Fibroblast of the aortic adventitia (primary cell): ENCODE measurements at regions not wholly inside any gene's neighbourhood (a gene's known extent, or its start where the extent isn't known, plus 50 kb on each side); places are given as distances from the start of the nearest gene placed in this dataset.

Experiments used
- DNase-seq: peaks from one replicate; pipeline ENCODE4 v3.0.0-alpha.2; 2010; ENCODE audit warnings: low read depth
- H3K4me3 ChIP-seq: 2 replicates; pipeline ENCODE4 v1.5.1; 2011; ENCODE audit warnings: low read depth, mild to moderate bottlenecking, control low read depth, low read length, moderate library complexity
- TF ChIP-seq, protein P1 (sequence below): IDR thresholded peaks from 2 replicates; pipeline ENCODE4 v1.5.1; 2011; ENCODE audit warnings: mild to moderate bottlenecking, low read length, control low read depth, inconsistent platforms; ENCODE audit not compliant: insufficient read depth

DNA sequence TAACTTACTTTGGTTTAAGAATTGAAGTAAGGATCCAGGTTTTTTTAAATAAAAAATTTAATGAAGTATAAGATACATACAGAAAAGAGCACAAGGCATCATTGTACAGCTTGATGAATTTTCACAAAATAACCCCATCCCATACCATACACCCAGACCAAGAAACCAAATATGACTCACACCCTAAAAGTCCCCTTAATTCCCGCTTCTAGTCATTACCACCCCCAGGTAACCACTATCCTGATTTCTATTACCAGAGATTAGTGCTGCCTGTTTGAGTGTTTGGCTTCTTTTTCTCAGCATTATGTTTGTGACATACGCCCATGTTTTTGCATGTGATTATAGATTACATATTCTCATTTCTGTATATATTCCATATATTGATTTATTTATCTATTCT is 98.5 kb upstream of the HIVEP3 start:
- H3K4me3 ChIP-seq: no peak overlapping the region
- TF ChIP-seq, protein P1, sequence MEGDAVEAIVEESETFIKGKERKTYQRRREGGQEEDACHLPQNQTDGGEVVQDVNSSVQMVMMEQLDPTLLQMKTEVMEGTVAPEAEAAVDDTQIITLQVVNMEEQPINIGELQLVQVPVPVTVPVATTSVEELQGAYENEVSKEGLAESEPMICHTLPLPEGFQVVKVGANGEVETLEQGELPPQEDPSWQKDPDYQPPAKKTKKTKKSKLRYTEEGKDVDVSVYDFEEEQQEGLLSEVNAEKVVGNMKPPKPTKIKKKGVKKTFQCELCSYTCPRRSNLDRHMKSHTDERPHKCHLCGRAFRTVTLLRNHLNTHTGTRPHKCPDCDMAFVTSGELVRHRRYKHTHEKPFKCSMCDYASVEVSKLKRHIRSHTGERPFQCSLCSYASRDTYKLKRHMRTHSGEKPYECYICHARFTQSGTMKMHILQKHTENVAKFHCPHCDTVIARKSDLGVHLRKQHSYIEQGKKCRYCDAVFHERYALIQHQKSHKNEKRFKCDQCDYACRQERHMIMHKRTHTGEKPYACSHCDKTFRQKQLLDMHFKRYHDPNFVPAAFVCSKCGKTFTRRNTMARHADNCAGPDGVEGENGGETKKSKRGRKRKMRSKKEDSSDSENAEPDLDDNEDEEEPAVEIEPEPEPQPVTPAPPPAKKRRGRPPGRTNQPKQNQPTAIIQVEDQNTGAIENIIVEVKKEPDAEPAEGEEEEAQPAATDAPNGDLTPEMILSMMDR: no peak
- DNase-seq: no peak

- DNase-seq: no peak
- TF ChIP-seq, protein P1: no peak
Measured at GRCh38 chr1:42014823-42015222, 96.1 kb upstream of the HIVEP3 start.

DNA sequence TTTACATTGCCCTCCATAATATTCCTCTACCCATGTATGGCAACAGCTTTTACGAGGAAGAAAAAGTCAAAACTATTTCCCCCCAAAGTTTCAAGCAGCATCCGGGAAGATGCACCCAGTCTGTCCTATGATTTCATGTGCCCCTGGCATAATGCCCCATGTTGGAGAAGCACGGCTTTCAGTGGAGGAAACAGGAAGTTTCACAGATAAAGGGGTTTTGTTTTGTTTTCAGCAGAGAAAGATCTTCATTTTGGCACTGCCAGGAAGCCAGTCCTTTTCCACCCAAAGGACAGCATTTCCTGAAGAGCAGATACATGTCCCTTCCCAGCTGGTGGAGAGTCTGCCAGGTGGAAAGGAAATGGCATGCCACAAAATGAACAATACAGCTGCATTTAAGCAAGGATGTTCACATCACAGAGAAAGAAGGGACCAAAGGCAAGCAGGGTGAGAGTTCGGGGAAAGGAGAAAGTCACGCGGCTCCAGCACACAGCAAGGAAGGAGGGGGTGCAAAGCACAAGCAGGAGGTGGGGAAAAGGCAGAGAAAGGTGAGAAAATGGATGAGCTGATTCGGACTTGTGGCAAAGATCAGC is 95.3 kb upstream of the HIVEP3 start:
- no peak overlapping the region for H3K4me3 ChIP-seq
- DNase-seq: no peak
- TF ChIP-seq, protein P1: no peak

More at GRCh38 chr1:42014823-42015222, 96.1 kb upstream of the HIVEP3 start:
- H3K4me3 ChIP-seq: no peak overlapping the region

- peak; percentile 17 for DNase-seq
- TF ChIP-seq, protein P1: no peak
- H3K4me3 ChIP-seq: no peak overlapping the region
Measured at GRCh38 chr1:42012852-42013251, 94.1 kb upstream of the HIVEP3 start.

DNA sequence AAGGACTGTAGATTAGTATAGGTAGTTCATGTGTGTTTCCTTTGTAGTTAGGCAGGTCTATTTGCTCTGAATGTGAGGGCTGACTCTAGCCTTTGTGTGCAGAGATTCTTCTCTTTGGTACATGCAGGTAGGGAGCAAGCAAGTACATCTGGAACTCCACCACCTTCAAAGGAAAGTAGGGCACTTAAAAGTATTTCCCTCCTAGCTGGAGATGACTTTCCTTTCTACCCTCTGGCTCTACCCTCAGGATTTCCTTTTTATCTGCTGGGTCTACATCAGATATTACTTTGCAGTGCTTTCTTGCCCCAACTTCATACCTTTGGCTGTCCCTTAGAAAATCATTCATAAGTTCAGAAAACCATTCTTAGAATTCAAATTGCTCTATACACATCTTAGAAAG is 91.7 kb upstream of the HIVEP3 start:
- TF ChIP-seq, protein P1: no peak
- no peak overlapping the region for H3K4me3 ChIP-seq
- DNase-seq: no peak

- no peak overlapping the region for H3K4me3 ChIP-seq
- no peak for DNase-seq
- TF ChIP-seq, protein P1: no peak
Measured at GRCh38 chr1:42008264-42008663, 89.5 kb upstream of the HIVEP3 start.

DNA sequence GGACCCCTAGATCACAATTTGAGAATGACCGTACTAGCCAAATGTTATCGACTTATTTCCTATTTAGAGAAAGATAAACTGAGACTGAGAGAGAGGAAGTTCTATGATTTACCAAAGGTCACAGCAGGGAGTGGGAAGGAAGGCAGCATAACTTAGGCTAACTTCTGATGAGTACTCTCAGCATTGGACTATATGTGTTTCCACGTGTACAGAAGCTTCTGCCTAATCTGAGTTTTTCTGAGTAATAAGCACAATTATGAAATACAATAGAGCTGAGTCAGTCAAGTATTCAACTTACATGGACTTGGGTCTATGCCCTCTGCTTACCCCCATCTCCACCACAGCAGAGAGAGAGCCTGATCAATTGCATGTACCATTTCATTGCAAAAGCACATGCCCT is 88.1 kb upstream of the HIVEP3 start:
- TF ChIP-seq, protein P1: no peak
- no peak overlapping the region for H3K4me3 ChIP-seq
- peak; percentile 68 for DNase-seq
